ENCODE measurements at regions not wholly inside any gene's neighbourhood (a gene's known extent, or its start where the extent isn't known, plus 50 kb on each side); places are given as distances from the start of the nearest gene placed in this dataset.
"Not testable (repeated sequence)": the region's sequence is repeated elsewhere in the genome, so short reads cannot be mapped to it uniquely, and the experiment has no call there.

- no peak for DNase-seq
Measured at GRCh38 chr9:3658964-3659363, 133.2 kb upstream of the RFX3 start.

- DNase-seq: no peak
Measured at GRCh38 chr9:3656224-3656623, 130.4 kb upstream of the RFX3 start.

GRCh38 chr9:3650994-3651622 is 125.3 kb upstream of the RFX3 start:
- DNase-seq: no peak

- no peak for DNase-seq
Measured at GRCh38 chr9:3648722-3649246, 123.0 kb upstream of the RFX3 start.

- no peak for DNase-seq
Measured at GRCh38 chr9:3648266-3648665, 122.5 kb upstream of the RFX3 start.

- no peak for DNase-seq
Measured at GRCh38 chr9:3647652-3648051, 121.9 kb upstream of the RFX3 start.

- no peak for DNase-seq
Measured at GRCh38 chr9:3646226-3646625, 120.4 kb upstream of the RFX3 start.

- DNase-seq: not testable (repeated sequence)
Measured at GRCh38 chr9:3642075-3642474, 116.3 kb upstream of the RFX3 start.

- DNase-seq: no peak
Measured at GRCh38 chr9:3629495-3629894, 103.7 kb upstream of the RFX3 start.

GRCh38 chr9:3628239-3628638 is 102.4 kb upstream of the RFX3 start:
- no peak for DNase-seq

GRCh38 chr9:3608011-3608410 is 82.2 kb upstream of the RFX3 start:
- DNase-seq: no peak

GRCh38 chr9:3600672-3601071 is 74.9 kb upstream of the RFX3 start:
- no peak for DNase-seq

GRCh38 chr9:3597792-3598191 is 72.0 kb upstream of the RFX3 start:
- DNase-seq: no peak

- no peak for DNase-seq
Measured at GRCh38 chr9:3586066-3586465, 60.3 kb upstream of the RFX3 start.

GRCh38 chr9:3585606-3586005 is 59.8 kb upstream of the RFX3 start:
- DNase-seq: no peak

- DNase-seq: no peak
Measured at GRCh38 chr9:3578786-3579185, 53.0 kb upstream of the RFX3 start.

GRCh38 chr9:3576328-3576727 is 50.5 kb upstream of the RFX3 start:
- DNase-seq: no peak

GRCh38 chr9:3575821-3576220 is 50.0 kb upstream of the RFX3 start:
- DNase-seq: no peak

Data from stimulated activated CD8-positive, alpha-beta memory T cell treated with anti-CD3 and anti-CD28 coated beads, Interleukin-4, amount 100 ng/mL, for 48 hours (primary cell).